Effector memory CD4-positive, alpha-beta T cell (primary cell): ENCODE measurements at regions not wholly inside any gene's neighbourhood (a gene's known extent, or its start where the extent isn't known, plus 50 kb on each side); places are given as distances from the start of the nearest gene placed in this dataset.

Experiments used
- DNase-seq, 3 donors: peaks; one replicate each; pipeline ENCODE4 v3.0.0-alpha.2; 2020
- H3K27ac ChIP-seq: 2 replicates; pipeline ENCODE4 v1.7.0; 2013; ENCODE audit warnings: mild to moderate bottlenecking, low read length, moderate library complexity; ENCODE audit not compliant: insufficient read depth, poor library complexity, severe bottlenecking
- H3K27me3 ChIP-seq: replicated peaks from 2 replicates; pipeline ENCODE4 v1.7.0; 2013; ENCODE audit warnings: mild to moderate bottlenecking, low read length; ENCODE audit not compliant: insufficient read depth, control insufficient read depth, poor library complexity, severe bottlenecking
- H3K36me3 ChIP-seq: 2 replicates; pipeline ENCODE4 v1.7.0; 2013; ENCODE audit warnings: mild to moderate bottlenecking, low read length, moderate library complexity; ENCODE audit not compliant: control insufficient read depth, insufficient read depth
- H3K4me1 ChIP-seq: 2 replicates; pipeline ENCODE4 v1.7.0; 2013; ENCODE audit warnings: low read length, mild to moderate bottlenecking; ENCODE audit not compliant: control insufficient read depth, insufficient read depth, poor library complexity, severe bottlenecking
- H3K4me3 ChIP-seq: 2 replicates; pipeline ENCODE4 v1.7.0; 2013; ENCODE audit warnings: low read length, low read depth, mild to moderate bottlenecking; ENCODE audit not compliant: insufficient read depth, poor library complexity, severe bottlenecking
- H3K9me3 ChIP-seq: 2 replicates; pipeline ENCODE4 v1.7.0; 2013; ENCODE audit warnings: mild to moderate bottlenecking, low read length, moderate library complexity; ENCODE audit not compliant: control insufficient read depth

DNA sequence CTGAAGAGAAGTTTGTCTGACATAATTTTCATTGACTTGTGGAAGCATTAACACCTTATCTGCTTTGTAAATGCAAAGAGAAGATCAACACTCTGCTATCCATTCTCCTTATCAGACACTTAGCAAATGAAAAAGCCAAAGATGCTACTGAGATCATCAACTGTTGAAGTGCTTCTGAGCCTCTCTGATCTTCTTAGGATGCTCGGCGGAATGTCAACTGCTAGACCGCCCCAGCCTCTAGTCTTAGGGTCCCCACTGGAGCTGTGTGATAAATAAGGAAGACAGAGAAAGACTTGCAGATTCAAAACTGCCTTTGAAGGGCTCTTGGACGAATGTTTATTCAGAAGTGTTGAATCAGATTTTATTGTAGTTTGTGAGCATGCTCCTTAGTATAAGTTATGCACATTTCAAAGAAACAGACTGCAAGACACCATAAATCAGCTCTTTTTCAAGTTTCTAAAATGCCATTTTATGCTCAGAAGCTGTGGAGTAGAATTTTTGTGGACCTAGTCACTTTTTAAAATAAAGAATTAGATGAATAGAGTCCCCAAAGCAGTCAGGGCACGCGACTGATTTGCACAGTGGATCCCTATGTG, 197.9 kb downstream of the DIRAS2 start:
- Histone ChIP-seq H3K27me3 (no peaks in the 10 kb centered on the region), H3K36me3 (no peaks in the 10 kb centered on the region), H3K4me3 (no peak overlapping the region), H3K27ac (no peak overlapping the region), H3K9me3 (no peaks in the 10 kb centered on the region), H3K4me1 (no peaks in the 10 kb centered on the region)
- no peak for DNase-seq

DNA sequence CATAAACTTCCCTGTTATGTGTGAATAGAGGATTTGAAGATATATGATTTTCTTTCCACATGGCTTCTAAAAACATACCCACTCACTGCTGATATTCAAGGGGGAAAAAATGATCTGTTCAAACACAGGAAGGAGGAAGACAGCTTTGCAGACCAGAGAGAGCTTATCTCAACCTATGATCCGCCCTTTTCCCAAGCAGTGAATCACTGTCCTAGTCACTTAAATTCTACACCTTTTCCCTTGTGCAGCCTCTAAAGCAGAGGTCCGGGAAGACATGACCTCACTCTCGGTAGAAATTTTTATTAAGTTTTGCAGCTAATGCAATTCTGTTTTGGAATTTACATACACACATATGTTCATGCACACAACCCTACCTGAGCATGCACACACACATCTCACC, 197.2 kb downstream of the DIRAS2 start:
- no peak overlapping the region for H3K27ac ChIP-seq
- no peak for DNase-seq
- no peaks in the 10 kb centered on the region for H3K9me3 ChIP-seq
- H3K4me1 ChIP-seq: no peaks in the 10 kb centered on the region
- H3K4me3 ChIP-seq: no peak overlapping the region
- H3K27me3 ChIP-seq: no peaks in the 10 kb centered on the region
- no peaks in the 10 kb centered on the region for H3K36me3 ChIP-seq

DNA sequence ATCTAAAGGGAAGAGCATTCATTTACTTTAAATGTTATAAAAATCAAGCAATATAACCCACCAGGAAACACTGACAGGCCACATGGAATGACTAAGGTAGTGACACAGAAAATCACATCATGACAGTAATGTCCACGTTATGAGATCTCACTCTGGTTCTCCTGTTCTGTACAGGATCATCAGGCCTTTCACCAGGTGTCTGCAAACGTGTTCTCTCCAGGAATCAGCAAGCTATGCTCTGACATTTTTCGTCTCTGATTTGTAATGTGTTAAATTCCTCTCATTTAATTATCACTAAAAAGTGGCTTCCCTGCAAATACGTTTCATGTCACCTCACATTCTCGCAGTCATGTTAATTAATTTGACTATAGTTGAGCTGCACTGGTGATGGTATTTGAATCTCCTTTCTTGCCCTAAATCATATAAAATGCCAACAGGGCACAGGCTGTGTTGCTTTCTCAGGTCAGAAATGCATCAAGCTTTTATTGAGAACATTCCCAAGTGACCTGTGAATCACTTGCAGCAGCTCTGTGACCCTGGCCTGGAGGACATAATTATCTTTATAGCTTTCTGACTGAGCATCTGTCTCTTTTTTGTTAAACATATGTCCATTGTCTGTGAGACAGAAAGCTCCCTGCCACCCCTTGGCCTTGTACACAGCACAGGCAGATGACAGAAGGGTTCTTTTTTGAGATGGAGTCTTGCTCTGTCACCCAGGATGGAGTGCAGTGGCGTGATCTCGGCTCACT, 196.2 kb downstream of the DIRAS2 start:
- H3K27me3 ChIP-seq: no peaks in the 10 kb centered on the region
- no peaks in the 10 kb centered on the region for H3K9me3 ChIP-seq
- H3K36me3 ChIP-seq: no peaks in the 10 kb centered on the region
- no peak overlapping the region for H3K4me3 ChIP-seq
- H3K27ac ChIP-seq: no peak overlapping the region
- DNase-seq: no peak
- H3K4me1 ChIP-seq: no peaks in the 10 kb centered on the region

DNA sequence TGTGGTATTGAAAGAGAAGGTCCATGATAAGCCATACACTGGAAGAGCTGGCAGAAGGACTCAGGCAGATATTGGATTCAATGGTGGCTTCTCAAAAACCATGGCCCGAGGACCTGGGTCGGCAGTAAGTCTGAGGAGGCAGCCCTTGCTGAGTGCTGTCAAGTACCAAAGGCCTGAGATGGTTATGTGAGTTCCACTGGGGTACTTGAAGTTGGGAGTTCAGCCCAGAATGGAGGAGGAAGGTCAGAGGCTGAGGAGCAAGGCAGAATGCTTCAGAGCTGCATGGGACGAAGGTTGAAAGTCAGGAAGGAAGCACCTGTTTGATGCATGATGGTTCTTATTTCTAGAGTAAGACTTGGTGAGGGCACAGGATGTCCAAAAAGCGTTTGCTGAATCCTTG, 194.9 kb downstream of the DIRAS2 start:
- Histone ChIP-seq H3K36me3 (no peaks in the 10 kb centered on the region), H3K4me3 (no peak overlapping the region), H3K9me3 (no peaks in the 10 kb centered on the region), H3K27ac (no peak overlapping the region), H3K27me3 (no peaks in the 10 kb centered on the region), H3K4me1 (no peaks in the 10 kb centered on the region)
- DNase-seq: no peak

DNA sequence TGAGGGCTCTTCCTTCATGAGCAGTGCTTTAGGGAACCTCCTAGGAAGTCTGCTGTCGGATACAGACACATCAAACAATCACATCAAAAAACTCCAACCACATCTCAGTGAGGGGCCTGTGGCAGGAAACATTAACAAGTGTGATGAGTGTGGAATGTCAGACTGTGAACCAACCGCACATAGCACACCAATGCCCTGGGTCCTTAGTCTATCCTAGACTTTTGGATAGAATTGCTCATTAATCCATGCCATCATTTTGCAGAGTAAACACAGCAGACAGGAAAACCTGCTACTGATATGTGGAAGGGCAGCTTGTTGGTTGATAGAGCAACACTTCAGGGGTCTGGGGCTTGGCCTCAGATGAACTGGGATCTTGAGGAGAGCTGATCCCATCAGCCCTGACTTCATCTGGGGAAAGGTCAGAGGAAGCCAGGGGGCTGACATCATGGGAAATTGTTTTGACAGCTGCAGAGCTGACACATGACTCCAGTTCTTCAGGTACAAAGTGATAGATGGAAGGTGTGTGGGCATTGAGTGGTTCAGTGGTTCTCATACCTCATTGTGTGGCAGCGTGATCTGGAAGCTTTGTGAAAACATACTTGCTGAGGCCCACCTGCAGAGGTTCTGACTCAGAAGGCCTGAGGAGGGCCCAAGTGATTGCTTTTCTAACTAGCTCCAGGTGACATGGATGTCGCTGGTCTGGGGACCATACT, 193.3 kb downstream of the DIRAS2 start:
- Histone ChIP-seq H3K27me3 (no peaks in the 10 kb centered on the region), H3K4me1 (no peaks in the 10 kb centered on the region), H3K4me3 (no peak overlapping the region), H3K9me3 (no peaks in the 10 kb centered on the region), H3K36me3 (no peaks in the 10 kb centered on the region), H3K27ac (no peak overlapping the region)
- no peak for DNase-seq

DNA sequence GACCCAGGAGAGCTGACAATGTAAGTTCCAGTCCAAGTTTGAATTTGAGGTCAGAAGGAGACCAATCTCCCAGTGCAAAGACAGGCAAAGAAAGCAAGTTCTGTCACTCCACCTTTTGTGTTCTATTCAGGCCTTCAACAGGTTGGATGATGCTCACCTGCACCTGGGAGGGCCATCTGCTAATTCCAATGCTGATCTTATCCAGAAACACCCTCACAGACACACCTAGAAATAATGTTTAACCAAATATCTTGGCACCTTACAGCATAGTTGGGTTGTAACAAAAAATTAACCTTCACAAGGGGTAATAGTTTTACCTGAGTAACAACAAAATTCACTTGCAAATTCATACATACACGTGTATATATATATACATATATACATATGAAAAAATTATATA, 190.8 kb downstream of the DIRAS2 start:
- H3K27ac ChIP-seq: no peak overlapping the region
- no peak for DNase-seq
- H3K4me3 ChIP-seq: no peak overlapping the region
- H3K36me3 ChIP-seq: no peaks in the 10 kb centered on the region
- H3K27me3 ChIP-seq: no peaks in the 10 kb centered on the region
- no peaks in the 10 kb centered on the region for H3K9me3 ChIP-seq
- H3K4me1 ChIP-seq: no peaks in the 10 kb centered on the region

DNA sequence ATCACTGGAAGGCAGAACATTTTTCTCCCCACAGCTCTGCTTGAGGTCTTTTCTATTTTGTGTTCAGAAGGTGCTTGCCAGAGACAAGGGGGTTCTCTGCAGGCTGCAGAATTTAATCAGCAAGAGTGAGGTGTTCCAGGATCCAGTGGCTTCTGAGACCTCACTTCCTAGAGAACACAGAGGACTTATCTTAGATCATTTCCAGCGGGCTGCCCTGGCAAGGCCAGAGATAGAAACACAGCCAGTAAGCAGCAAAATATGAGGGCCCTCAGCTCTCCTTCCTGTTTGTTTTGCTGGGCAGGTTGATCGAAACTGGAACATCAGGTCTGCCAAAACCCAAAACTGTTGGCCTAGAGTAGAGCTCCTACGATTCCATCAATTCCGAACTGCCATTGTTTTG, 187.3 kb downstream of the DIRAS2 start:
- H3K36me3 ChIP-seq: no peaks in the 10 kb centered on the region
- H3K27me3 ChIP-seq: no peaks in the 10 kb centered on the region
- H3K4me1 ChIP-seq: no peaks in the 10 kb centered on the region
- no peak overlapping the region for H3K4me3 ChIP-seq
- H3K27ac ChIP-seq: no peak overlapping the region
- H3K9me3 ChIP-seq: no peaks in the 10 kb centered on the region
- DNase-seq: no peak

DNA sequence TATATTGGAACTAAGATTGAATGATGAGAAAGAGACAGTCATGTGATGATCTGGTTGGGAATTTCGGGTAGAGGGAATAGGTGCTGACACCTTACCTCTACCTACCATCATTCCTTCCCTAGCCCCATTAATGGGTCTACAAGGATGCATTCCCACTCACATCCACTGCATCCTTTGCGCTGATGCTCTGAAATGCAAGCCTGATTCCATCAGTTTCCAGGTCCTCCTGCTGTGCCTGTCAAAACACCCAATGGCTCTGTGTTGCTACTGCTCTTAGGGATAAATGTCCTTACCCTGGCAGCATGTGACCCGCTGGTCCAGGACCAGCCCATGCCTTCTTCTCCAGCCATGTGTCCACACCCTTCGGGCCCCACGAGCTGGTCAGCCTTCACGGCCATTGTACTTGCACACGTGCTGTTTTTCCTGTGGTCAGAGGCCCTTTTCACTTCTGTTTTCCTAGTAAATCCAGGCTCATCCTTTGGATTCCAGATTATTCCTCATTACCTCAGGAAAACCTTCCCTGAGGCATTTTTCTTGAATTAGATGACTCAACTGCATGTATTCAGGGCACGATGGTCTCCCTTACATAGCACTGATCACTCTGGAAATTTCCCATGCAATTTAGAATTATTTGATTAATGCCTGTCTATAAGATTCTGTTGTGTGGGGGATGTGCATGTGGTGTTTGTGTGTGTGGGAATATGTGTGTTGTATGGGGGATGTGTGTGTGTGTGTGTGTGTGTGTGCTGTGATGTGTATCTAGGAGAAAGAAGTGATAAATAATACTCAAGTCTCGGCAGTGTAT, 185.0 kb downstream of the DIRAS2 start:
- no peak overlapping the region for H3K27ac ChIP-seq
- no peaks in the 10 kb centered on the region for H3K9me3 ChIP-seq
- no peaks in the 10 kb centered on the region for H3K27me3 ChIP-seq
- no peak overlapping the region for H3K4me3 ChIP-seq
- H3K36me3 ChIP-seq: no peaks in the 10 kb centered on the region
- no peak for DNase-seq
- no peaks in the 10 kb centered on the region for H3K4me1 ChIP-seq

DNA sequence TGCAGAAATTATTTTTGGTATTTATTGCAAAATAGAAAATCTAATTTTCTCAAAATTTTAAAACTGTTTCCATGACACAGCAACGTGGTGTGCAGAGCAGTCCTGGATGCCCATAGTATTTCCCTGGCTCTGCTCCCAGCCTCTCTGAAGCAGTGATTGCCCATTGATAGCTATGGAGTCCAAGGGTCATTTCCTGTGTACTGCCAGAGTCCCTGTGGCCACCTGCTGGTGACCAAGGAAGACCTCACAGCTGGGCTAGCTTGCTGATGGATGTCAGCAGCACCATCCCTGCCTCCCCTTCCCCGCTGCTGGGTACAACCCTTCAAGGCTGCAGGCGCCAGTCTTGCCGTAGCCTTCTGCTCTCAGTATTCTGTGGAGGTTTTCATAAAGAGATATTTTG, 184.1 kb downstream of the DIRAS2 start:
- Histone ChIP-seq H3K9me3 (no peaks in the 10 kb centered on the region), H3K27me3 (no peaks in the 10 kb centered on the region), H3K4me3 (no peak overlapping the region), H3K4me1 (no peaks in the 10 kb centered on the region), H3K36me3 (no peaks in the 10 kb centered on the region), H3K27ac (no peak overlapping the region)
- DNase-seq: no peak
